ENCODE measurements at regions not wholly inside any gene's neighbourhood (a gene's known extent, or its start where the extent isn't known, plus 50 kb on each side); places are given as distances from the start of the nearest gene placed in this dataset.

DNA sequence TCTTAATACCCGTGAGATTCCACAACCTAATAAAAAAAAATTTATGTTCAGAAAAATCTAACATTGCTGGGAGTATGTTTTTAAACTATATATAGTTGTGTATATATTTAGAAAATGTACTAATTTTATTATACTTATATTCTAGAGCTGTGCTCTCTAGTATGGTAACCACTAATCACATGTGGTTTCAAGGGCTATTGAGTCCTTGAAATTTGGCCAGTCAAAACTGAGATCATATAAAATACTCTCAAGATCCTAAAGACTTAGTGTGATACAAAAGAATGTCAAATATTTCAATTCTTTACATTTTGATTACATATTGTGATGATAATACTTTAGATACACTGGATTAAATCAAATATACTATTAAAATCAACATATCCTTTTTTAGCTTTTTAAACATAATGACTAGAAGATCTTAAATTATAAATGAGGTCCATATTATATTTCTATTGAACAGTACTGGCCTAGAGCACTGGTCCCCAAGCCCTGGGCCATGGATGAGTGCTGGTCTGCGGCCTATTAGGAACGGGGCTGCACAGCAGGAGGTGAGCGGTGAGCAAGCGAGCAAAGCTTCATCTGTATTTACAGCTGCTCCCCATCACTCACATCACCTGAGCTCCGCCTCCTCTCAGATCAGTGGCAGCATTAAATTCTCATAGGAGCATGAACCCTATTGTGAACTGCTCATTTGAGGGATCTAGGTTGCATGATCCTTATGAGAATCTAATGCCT lies 176.5 kb upstream of the NBEA start:
- TF ChIP-seq, protein P1, sequence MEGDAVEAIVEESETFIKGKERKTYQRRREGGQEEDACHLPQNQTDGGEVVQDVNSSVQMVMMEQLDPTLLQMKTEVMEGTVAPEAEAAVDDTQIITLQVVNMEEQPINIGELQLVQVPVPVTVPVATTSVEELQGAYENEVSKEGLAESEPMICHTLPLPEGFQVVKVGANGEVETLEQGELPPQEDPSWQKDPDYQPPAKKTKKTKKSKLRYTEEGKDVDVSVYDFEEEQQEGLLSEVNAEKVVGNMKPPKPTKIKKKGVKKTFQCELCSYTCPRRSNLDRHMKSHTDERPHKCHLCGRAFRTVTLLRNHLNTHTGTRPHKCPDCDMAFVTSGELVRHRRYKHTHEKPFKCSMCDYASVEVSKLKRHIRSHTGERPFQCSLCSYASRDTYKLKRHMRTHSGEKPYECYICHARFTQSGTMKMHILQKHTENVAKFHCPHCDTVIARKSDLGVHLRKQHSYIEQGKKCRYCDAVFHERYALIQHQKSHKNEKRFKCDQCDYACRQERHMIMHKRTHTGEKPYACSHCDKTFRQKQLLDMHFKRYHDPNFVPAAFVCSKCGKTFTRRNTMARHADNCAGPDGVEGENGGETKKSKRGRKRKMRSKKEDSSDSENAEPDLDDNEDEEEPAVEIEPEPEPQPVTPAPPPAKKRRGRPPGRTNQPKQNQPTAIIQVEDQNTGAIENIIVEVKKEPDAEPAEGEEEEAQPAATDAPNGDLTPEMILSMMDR (IDR thresholded peaks at IDR 0.05; ENCODE audit: borderline replicate concordance, extremely low read depth, low read length, poor library complexity, severe bottlenecking), result no peak
- no peak for TF ChIP-seq EZH2 (IDR thresholded peaks at IDR 0.05; ENCODE audit: borderline replicate concordance, low read depth, low read length, severe bottlenecking)

Measured in DND-41 (cell line).